ENCODE measurements at regions not wholly inside any gene's neighbourhood (a gene's known extent, or its start where the extent isn't known, plus 50 kb on each side); places are given as distances from the start of the nearest gene placed in this dataset.

GRCh38 chr14:76583805-76584204, 177.5 kb upstream of the VASH1 start:
- H3K9me2 ChIP-seq, result no peaks in the 10 kb centered on the region
- WGBS (ENCODE audit: low lambda C conversion rate), result 50% methylated on average over 2 of the region's 6 CpGs

DNA sequence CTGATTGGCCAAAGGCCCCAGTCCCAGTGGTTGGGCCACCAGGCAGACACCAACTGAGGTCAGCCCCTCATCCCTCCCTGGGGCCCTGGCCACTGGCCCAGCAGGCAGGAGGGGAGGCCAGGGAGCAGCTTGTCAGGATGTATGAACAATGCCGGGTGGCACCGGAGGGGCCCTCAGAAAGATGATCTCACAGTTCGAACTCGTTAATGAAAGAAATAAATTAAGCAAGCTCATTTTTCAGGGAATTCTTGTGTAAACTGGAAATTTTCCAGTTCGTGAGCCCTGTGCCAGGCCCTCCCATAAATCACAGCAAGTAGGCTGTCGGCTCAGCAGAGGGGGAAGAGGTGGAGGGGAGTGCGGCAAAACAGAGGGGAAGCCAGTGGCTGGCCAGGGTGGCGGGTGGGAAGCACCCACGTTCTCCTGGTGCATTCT, 177.0 kb upstream of the VASH1 start:
- no peak for TF ChIP-seq CHD2 (IDR thresholded peaks at IDR 0.05; ENCODE audit: low read length, partially characterized antibody)
- TF ChIP-seq, protein P1, sequence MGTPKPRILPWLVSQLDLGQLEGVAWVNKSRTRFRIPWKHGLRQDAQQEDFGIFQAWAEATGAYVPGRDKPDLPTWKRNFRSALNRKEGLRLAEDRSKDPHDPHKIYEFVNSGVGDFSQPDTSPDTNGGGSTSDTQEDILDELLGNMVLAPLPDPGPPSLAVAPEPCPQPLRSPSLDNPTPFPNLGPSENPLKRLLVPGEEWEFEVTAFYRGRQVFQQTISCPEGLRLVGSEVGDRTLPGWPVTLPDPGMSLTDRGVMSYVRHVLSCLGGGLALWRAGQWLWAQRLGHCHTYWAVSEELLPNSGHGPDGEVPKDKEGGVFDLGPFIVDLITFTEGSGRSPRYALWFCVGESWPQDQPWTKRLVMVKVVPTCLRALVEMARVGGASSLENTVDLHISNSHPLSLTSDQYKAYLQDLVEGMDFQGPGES (IDR thresholded peaks at IDR 0.05; ENCODE audit: low read depth, low read length), result no peak
- Histone ChIP-seq H3K9me3 (no peaks in the 10 kb centered on the region), H3K79me2 (ENCODE audit: insufficient read depth) (no peaks in the 10 kb centered on the region), H3K9ac (no peak overlapping the region), H3F3A (replicated peaks; ENCODE audit: insufficient read depth) (no peaks in the 10 kb centered on the region), H3K4me2 (no peak overlapping the region), H3K9me2 (no peaks in the 10 kb centered on the region), H4K20me1 (ENCODE audit: insufficient read depth) (no peaks in the 10 kb centered on the region), H3K4me3 (ENCODE audit: low read depth in 2 of 2, low read length in 1 of 2) (no peak overlapping the region), H3K27ac (ENCODE audit: low read depth in 2 of 2, low read length in 1 of 2) (no peak overlapping the region), H3K36me3 (replicated peaks in 1 of 2; ENCODE audit: control insufficient read depth in 1 of 2, insufficient read depth in 2 of 2, low read length in 1 of 2) (no peaks in the 10 kb centered on the region), H2AFZ (ENCODE audit: low read depth) (no peak overlapping the region), H3K4me1 (ENCODE audit: control insufficient read depth in 1 of 2, insufficient read depth in 2 of 2, low read depth in 1 of 2, low read length in 1 of 2) (no peaks in the 10 kb centered on the region; a peak in 1 of 4 replicates), H3K27me3 (ENCODE audit: insufficient read depth) (0 out of 2 replicates have a peak, but pooled peaks cover 4% of the 10 kb centered on the region)
- DNase-seq, result no peak
- CTCF ChIA-PET, result interaction anchor here (1.5 kb wide), 1 partner anchor 533 kb away, joined by 4 read pairs; no protein-coding TSS in a partner anchor
- POLR2A ChIA-PET, result interaction anchor here (0.6 kb wide), 1 partner anchor 13 kb away, joined by 10 read pairs; no protein-coding TSS in a partner anchor
- WGBS (ENCODE audit: low lambda C conversion rate), result 58% methylated on average over 9 of the region's 9 CpGs

More at GRCh38 chr14:76583805-76584204, 177.5 kb upstream of the VASH1 start:
- Histone ChIP-seq H3K79me2 (ENCODE audit: insufficient read depth) (no peaks in the 10 kb centered on the region), H3K4me2 (no peak overlapping the region), H4K20me1 (ENCODE audit: insufficient read depth) (no peaks in the 10 kb centered on the region), H3K27me3 (ENCODE audit: insufficient read depth) (0 out of 2 replicates have a peak, but pooled peaks cover 4% of the 10 kb centered on the region), H3K36me3 (replicated peaks in 1 of 2; ENCODE audit: control insufficient read depth in 1 of 2, insufficient read depth in 2 of 2, low read length in 1 of 2) (no peaks in the 10 kb centered on the region), H2AFZ (ENCODE audit: low read depth) (no peak overlapping the region), H3F3A (replicated peaks; ENCODE audit: insufficient read depth) (no peaks in the 10 kb centered on the region), H3K27ac (ENCODE audit: low read depth in 2 of 2, low read length in 1 of 2) (no peak overlapping the region), H3K4me1 (ENCODE audit: control insufficient read depth in 1 of 2, insufficient read depth in 2 of 2, low read depth in 1 of 2, low read length in 1 of 2) (no peaks in the 10 kb centered on the region; a peak in 1 of 4 replicates), H3K9me3 (no peaks in the 10 kb centered on the region), H3K9ac (no peak overlapping the region), H3K4me3 (ENCODE audit: low read depth in 2 of 2, low read length in 1 of 2) (no peak overlapping the region)
- CTCF ChIA-PET, result interaction anchor here (1.5 kb wide), 1 partner anchor 533 kb away, joined by 4 read pairs; no protein-coding TSS in a partner anchor
- DNase-seq, result no peak
- TF ChIP-seq, protein P2, sequence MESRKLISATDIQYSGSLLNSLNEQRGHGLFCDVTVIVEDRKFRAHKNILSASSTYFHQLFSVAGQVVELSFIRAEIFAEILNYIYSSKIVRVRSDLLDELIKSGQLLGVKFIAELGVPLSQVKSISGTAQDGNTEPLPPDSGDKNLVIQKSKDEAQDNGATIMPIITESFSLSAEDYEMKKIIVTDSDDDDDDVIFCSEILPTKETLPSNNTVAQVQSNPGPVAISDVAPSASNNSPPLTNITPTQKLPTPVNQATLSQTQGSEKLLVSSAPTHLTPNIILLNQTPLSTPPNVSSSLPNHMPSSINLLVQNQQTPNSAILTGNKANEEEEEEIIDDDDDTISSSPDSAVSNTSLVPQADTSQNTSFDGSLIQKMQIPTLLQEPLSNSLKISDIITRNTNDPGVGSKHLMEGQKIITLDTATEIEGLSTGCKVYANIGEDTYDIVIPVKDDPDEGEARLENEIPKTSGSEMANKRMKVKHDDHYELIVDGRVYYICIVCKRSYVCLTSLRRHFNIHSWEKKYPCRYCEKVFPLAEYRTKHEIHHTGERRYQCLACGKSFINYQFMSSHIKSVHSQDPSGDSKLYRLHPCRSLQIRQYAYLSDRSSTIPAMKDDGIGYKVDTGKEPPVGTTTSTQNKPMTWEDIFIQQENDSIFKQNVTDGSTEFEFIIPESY (IDR thresholded peaks at IDR 0.05; ENCODE audit: borderline replicate concordance, low read depth), result no peak
- TF ChIP-seq JUND (IDR thresholded peaks at IDR 0.05), result no peak
- TF ChIP-seq FOXM1 (IDR thresholded peaks at IDR 0.05; ENCODE audit: low read depth), result no peak
- no peak for TF ChIP-seq NFIC (IDR thresholded peaks at IDR 0.05; ENCODE audit: borderline replicate concordance)
- TF ChIP-seq MAX (IDR thresholded peaks at IDR 0.05; ENCODE audit: low read depth), result no peak
- TF ChIP-seq, protein P3, sequence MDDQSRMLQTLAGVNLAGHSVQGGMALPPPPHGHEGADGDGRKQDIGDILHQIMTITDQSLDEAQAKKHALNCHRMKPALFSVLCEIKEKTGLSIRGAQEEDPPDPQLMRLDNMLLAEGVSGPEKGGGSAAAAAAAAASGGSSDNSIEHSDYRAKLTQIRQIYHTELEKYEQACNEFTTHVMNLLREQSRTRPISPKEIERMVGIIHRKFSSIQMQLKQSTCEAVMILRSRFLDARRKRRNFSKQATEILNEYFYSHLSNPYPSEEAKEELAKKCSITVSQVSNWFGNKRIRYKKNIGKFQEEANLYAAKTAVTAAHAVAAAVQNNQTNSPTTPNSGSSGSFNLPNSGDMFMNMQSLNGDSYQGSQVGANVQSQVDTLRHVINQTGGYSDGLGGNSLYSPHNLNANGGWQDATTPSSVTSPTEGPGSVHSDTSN (IDR thresholded peaks at IDR 0.05), result no peak
- TF ChIP-seq USF2 (IDR thresholded peaks at IDR 0.05; ENCODE audit: borderline replicate concordance, low read depth, low read length), result no peak
- POLR2A ChIA-PET, result no interaction called here
